HG02642 (cell line): ENCODE measurements at regions not wholly inside any gene's neighbourhood (a gene's known extent, or its start where the extent isn't known, plus 50 kb on each side); places are given as distances from the start of the nearest gene placed in this dataset.

ENCODE experiments used
- ATAC-seq: cut with Tn5 transposase; IDR thresholded peaks from one replicate; pipeline ENCODE4 v1.9.1; 2021; ENCODE audit warnings: mild to moderate bottlenecking; ENCODE audit not compliant: unreplicated experiment, poor library complexity

DNA sequence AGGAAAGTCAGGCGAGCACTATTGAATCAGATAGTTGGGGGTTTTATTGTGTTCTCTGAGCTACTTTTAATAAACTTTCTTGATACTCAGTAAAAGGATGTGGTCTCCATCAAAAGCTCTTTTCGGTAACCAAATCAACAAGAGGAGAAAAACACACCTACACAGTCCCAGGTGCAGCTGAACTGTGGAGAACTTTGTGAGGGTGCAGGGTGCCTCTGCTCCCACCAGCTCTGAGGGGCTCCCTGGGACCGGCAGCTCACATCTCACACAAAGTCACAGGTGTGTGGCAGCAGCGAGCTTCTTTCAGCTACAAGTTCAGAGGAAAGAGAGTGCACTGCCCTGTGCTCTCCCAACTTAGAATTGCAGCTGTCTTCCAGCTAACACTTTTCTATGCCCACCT lies 650.4 kb downstream of the RNF144A start:
- no peak for ATAC-seq

DNA sequence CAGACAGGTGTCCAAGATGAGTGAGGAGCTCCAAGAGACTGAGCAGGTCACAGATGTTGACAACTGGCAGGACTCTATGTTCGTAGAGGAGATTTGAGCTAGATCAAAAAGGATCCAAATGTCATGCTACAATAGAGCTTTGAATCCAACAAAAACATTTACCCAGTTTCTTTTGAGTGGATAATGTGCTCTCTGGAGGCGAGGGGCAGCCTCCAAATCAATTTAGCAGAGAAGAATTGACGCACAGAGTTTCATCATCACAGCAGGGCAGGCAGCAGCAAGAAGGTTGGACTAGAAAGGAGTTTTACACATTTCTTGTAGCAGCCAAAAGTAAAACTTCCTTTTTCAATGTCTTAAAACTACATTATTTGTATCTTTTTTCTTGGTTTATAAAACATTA lies 653.0 kb downstream of the RNF144A start:
- no peak for ATAC-seq

DNA sequence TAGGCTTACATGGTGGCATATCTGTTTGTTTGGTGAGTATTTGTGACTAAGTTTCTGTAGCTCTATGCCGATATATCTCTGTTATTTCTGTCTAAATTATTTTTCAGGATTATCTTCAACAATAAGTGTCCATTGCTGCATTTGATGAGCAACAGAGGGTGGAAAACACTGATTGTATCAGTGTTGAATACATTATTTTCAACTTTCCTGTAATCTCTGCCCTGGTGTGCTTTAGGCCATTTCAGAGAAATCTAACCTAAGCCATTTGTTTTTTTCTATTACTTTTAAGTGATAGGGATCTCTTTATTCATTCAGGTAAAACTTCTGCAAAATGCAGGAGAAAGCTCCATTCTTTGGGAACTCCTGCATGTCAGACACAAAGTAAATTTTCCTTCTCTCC lies 654.5 kb downstream of the RNF144A start:
- ATAC-seq, result no peak

DNA sequence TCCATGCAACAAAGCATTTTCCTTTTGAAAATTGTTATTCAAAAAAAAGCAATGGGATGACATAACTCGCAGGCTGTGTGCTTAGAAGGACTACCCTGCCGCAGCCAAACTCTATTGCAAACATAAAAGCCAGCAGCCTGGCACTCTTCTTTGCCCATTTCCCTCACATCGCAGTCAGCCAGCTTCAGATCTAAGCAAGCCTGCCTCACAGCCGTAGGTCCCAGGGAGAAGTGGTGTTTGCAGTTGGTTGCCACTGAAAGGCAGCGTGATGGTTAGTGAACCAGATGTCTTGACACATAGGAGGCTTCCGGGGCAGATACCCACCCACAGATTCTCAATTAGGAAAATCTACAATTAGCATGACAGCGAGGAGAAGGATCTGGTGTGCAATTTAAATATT lies 655.2 kb downstream of the RNF144A start:
- no peak for ATAC-seq

DNA sequence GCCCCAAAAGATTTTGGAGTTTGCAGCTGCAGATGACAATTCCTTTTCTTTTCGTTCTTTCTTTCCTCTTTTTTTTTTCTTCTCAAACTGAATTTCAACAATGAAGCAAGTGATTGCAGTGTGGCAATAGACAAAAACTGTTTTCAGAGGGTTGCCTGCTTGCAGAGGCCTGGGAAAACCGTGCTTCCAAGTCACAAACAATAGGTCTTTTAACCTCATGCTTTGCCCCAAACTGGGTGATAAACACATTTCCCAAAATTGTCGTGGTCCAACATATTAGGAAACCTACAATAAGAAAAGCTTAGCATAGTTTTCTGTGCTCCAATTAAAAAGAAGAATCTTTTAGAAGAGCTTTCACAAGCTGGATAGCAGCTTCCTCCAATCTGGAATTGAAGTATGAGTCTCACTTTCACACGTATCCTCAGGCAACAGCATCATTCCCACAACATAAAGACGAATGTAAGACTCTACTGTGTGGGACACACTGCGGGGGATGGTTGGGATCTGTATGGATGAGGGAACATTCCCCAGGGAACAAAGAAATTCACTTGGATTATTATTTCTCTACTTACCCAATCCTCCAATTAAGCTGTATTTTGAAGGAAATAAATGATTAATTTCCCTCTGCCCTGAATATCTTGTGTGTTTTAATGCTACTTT lies 656.1 kb downstream of the RNF144A start:
- no peak for ATAC-seq

DNA sequence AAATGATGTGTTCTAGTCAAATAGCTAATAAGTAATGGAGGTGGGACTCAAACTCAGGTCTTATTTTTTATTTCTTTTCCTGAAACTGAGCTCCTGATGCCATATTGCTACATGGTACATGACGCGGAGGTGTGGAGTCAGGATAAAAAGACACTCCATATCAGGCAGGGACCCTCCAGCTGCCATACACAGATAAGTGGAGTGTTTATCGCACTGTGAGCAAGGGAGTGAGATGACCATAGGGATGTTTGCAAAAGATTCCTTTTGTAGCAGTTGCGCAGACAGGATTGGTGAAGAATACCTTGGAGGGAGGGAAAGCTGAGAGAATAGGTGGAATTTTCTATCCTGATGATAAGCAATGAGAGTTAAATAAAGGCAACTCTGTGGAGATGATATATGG lies 657.2 kb downstream of the RNF144A start:
- no peak for ATAC-seq

DNA sequence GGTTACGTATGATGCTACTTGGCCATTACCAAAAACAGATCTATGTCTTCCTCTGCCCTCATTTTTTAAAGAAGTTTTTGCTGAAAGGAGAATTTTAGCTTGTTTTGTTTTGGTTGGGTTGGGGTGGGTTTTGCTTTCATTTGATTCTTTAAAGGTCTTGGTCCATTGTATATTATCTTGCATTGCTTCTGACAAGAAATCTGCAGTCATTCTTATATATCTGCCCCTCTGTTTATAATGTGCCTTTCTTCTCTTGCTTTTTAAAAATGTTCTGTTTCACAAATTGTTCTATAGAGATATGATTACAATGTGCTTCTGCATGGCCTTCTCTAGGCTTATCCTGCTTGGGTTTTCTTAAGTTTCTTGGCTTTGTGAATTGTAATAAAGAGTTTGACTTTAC lies 660.6 kb downstream of the RNF144A start:
- no peak for ATAC-seq

DNA sequence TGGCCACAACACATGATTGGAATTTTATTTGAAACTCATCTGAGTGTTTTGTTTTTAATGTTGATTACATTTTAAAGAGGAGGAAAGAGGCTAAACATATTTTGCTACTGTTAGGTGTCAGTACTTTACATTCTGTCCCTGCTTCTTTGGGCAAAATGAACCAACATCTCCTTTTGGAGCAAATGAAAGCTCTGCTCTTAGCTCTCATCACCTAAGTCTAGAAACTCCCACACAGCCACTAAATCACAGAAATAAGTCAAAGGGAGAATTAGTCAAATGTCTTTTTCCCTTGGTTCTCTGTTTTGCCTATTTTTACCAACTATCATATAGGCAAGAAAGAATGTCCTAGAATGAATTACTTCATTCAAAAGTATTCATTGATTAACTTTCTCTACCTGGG lies 666.8 kb downstream of the RNF144A start:
- no peak for ATAC-seq

DNA sequence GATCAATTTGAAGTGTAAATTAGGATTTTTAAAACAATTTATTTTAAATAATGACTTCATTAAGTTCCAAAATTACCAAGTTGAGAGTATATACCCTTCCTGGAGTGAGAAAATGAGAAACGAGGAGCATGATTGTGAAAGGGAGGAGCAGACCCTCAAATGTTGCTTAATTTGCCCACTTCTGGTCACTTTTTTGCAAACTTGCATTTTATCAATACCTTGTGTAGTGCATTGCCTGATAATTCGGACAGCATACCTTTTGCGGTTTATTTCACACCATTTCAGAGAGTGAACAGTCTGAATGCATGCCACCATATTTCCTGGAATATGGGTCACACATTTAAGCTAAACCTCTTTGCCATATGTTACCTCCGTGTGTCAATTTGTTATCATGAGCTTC lies 669.7 kb downstream of the RNF144A start:
- ATAC-seq, result no peak

DNA sequence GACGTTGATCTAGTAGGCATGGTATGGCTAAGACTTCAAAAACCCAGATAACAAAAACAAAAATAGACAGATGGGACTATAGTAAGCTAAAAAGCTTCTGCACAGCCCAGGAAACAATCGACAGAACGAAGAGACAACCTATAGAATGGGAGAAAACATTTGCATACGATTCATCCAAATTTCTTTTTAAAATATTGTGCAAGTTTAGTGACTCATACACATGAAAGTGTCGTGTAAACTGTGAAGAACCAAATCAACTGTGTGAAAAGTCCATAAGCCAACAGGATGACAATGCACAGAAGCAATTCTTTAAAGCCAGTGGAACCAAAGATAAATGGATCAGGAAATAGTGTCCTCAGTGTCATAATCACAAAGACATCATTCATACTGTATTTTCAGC lies 671.1 kb downstream of the RNF144A start:
- ATAC-seq, result no peak

DNA sequence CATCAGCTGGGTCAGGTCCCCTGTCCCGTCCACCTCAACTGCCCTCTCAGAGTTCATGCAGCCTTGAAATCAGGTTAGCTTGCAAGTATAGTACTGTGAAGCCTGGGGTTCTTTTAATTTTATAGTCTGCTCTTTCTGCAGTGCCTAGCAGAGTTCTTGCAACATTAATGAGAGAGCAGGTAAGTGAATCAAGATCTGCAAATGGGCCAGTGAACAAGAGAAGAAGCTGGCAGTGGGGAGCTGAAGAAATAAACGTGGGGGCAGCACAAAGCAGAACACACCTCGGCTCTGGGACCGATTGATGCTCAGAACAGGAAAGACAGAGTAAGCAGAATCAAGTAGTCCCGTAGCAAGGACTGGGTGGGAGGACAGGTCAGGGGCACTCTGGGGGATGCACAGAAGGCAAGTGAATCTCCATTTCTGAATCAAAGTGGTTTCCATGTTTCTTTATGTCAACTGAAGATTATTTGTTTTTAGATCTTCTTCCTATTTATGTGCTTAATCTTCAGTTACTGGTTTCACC lies 675.5 kb downstream of the RNF144A start:
- ATAC-seq, result no peak

DNA sequence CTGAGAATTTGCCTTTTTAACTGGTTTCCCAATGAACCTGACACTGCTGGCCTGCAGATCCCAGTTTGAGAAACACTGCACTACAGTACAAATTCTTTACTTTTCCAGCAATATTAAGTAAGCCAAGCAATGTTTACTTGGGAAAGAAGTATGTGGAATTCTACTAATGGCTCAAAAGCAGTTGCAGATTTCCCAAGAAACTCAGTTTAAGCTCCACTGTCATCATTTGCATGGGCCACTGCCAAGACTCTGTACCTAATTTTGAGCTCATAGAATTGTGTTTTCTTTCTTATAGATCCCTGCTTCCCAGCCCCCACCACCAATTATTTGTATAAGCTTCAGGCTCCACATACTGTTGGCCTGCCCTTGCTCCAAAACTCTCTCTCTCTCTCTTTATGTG lies 676.1 kb downstream of the RNF144A start:
- no peak for ATAC-seq

DNA sequence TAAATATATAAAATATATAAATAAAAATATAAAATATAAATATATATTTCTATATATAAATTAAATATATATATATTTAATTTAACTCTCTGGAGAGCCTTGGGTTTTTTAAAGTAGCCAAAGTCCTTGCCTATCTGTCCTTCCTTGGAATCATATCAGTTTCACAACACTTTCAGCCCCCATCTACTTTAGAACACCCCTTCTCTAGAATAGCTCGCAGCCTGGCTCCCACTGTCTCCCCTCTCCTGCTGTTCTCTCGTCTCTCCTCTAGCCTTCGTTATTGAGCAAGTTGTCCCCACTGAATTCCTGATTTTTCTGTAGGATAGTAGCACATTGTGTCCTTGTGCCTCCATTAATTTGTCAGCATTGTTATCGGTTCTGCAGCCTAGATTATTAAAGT lies 677.0 kb downstream of the RNF144A start:
- no peak for ATAC-seq

DNA sequence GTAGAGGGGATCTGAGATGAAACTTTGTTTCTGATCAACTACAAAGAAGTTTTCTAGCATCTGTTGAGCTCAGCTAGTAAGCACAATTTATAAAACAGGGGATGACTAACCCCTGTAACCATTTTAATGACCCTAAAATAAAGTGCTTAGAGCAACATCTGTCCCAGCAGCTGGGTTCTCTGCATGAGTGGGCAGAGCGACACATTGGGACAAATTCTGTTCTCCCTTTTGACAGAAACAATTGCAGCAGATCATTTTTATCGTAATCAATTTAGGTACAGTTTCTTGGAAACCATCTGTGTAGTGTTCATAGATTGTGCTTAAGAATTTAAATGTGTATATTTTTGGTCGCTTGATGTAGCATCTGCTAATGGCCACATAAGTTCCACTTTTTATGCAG lies 678.0 kb downstream of the RNF144A start:
- ATAC-seq, result no peak

DNA sequence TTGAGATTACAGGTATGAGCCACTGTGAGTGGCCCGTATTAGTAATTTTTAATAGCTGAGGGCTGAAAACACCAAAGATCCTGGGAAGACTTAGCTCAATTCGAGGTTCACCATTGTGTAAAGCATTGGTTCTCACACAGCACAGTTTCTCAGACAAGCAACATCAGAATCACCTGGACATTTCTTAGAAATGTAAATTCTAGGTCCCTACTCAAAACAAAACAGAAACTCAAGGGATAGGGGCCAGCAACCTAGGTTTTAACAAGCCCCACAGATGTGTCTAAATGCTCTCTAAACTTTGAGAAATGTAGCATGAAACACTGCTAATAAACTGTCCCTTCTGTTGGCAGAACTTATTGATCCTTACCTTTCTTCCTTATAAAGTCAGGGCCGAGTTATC lies 681.2 kb downstream of the RNF144A start:
- no peak for ATAC-seq

DNA sequence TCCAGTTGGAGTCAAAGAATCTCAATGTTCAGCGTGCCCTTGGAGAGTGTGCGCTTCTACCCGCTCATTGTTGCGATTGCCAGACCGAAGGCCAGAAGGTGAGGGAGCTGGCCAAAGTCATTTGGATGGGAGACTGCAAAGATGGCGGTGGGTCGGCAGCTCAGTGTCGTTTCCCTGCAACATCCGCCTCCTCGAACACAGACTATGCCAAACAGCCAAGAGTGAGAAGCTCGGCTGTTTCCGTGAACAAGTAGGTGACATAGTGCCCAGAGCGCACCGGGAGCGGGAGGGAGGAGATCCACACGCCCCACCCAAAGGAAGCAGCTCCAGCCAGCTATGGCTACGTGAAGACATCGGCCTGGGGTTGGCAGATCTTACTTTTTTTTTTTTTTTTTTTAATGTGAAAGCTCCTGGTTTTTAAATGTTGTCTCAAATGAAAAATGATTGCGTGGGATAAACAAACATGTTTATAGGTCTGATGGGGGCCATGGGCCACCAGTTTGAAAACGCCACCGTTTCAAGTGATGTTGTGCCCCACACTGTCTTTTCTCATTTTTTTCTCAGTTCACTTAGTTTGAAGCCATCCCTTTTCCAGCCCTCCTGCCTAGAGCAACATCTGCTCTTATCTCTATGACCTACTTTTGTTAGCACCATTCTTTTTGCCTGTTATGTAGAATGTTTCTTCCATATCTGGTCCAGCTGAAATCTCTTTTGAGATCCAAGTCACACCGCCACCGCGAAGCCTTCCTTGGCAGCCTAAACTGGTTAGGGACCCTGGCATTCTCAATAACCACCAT lies 682.4 kb downstream of the RNF144A start:
- ATAC-seq, result no peak

DNA sequence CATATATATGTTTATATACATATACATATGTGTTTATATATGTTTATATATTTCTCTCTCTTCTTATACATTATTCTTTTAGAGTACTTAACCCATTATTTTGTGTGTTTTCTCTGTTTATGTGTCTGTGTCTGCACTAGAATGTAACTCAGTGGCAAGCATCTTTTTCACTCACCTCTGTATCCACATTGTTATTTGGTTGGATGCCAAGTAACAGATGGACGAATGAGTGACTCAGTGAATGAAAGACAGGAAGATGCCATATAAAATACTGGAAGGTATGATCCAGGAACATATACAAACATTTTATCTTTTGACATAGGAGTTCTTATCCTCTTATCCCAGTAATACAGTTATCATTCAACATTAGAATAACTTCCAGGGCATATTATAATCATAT lies 684.8 kb downstream of the RNF144A start:
- no peak for ATAC-seq

DNA sequence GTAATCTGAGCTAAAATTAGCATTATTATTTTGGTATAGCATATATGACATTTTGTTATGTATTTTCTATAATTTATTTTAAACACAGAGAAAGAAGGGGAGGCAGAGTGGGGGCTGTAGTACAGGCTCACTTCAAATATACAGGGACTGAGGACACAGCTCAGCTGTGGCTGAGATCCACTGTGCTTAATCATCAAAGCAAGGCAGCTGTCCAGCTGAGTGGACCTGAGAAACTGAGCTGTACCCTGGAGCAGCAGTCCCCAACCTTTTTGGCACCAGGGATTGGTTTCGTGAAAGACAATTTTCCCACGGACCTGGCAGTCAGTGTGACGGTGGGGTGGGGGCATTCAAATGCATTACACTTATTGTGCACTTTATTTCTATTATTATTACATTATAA lies 687.2 kb downstream of the RNF144A start:
- ATAC-seq, result no peak

DNA sequence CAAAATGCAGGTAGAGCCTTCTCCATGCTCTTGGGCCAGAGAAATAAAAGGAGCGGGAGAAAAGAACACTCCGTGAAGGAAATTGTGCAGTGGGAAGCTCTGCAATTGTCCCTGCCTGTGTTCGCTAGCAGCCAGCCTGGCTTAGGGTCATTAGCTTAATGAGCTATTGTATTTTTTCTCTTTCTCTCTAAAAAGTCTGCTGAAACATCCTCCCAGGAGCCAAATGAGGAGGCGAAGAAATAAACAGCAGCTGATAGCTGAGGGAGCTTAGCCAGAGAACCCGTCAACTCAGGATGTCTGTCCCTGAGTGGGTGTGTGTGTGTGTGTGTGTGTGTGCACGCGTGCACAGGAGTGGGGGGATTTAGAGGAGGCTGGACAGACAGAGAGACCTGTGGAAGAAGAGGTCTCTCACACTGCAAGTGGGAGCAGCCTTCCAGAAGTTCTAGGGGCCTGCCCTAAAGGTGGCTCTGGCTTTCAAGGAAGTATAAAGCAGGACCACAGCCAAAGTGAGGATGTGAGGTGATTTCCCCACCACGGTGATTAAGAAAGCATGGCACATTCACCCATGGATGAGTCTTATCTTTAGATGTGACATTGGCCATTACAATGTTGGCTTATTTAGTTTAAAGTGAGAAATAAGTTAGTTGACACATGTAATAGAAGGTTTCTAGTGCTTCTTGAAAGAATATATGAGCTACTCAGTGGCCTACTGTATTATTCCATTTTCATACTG lies 690.4 kb downstream of the RNF144A start:
- no peak for ATAC-seq

DNA sequence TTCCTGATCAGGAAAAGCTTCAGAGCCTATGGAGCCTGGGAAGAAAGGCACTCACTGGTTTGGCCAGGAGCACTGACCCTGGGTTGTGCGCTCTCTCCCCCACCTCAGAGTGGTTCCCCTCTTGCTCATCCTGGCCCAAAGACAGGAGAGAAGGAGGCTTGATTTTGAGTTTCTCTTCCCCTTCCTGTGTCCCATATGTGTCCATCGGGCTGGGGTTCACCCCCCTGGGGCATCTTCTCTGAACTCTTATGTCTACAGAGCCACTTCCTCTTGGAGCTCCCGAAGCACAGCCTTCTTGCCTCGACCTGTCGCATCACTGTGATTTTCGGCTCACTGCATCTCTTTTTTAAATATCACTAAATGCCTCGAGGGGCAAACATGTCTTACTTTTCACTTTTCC lies 692.3 kb downstream of the RNF144A start:
- no peak for ATAC-seq

DNA sequence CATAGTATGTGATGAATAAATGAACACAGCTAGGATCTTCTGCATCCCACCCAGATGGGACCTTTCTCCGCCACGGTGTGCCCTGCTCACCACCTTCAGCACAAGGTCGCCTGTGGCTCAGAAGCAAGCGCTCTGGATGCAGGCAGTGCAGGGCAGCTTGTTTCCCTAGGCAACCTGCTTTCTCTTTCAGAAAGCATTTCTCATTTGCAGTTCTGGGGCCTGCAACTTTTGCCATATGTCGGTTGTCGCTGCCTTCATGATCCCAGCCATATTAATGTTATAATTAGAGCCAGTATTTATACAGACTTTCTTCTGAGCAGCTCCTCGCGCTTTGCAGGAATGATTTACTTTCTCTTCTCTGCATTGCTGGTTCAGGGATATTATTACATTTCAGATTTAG lies 692.8 kb downstream of the RNF144A start:
- no peak for ATAC-seq
